ENCODE measurements at regions not wholly inside any gene's neighbourhood (a gene's known extent, or its start where the extent isn't known, plus 50 kb on each side); places are given as distances from the start of the nearest gene placed in this dataset.

DNA sequence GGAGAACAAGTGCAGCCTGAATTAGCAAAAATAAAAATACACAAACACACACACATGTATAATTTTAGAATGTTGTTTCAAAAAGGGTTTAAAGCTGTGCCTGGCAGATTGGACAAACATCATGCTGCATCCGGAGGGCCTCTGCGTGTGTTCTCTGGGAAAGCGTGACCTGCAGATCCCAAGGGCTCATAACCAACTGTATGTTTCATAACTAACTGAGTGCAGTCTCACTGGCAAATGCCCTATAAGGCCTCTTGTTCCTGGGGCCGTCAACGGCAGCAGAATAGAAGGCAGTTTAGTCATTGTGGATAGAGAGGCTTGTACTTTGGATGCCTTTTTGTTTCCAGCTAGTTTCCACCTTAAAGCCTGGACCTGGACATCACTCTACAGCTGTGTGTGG lies 243.8 kb upstream of the KIAA1217 start:
- no peak for TF ChIP-seq EZH2phosphoT487 (IDR thresholded peaks at IDR 0.05; ENCODE audit: insufficient read depth, low read depth)
- no peak for TF ChIP-seq EZH2 (IDR thresholded peaks at IDR 0.05; ENCODE audit: insufficient read depth, poor library complexity, severe bottlenecking)

Data from GM23248 (cell line).